ENCODE measurements at regions not wholly inside any gene's neighbourhood (a gene's known extent, or its start where the extent isn't known, plus 50 kb on each side); places are given as distances from the start of the nearest gene placed in this dataset.
"Not testable (repeated sequence)": the region's sequence is repeated elsewhere in the genome, so short reads cannot be mapped to it uniquely, and the experiment has no call there.

DNA sequence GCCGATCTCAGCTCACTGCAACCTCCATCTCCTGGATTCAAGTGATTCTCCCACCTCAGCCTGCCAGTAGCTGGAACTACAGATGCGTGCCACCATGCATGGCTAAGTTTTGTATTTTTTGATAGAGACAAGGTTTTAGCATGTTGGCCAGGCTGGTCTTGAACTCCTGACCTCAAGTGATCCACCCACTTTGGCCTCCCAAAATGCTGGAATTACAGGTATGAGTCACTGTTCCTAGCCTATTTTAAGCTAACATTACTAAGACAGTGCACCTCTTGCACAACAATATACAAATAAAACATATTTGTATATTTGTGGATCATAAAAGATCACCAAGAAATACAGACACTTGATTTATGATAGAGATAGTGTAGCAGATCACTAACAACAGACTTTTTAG, 139.1 kb downstream of the DUSP10 start:
- WGBS, 2 experiments (ENCODE audit: insufficient coverage in 2 of 2) = 100% methylated on average over 1 of the region's 2 CpGs
- no peaks in the 10 kb centered on the region for H3K9me3 ChIP-seq (ENCODE audit: control insufficient read depth, low read length)
- no peak overlapping the region for H3K27ac ChIP-seq (ENCODE audit: low read depth, low read length, severe bottlenecking)
- H3K36me3 ChIP-seq (ENCODE audit: control insufficient read depth, insufficient read depth, low read length) = no peaks in the 10 kb centered on the region
- no peaks in the 10 kb centered on the region for H3K4me1 ChIP-seq (ENCODE audit: control insufficient read depth, insufficient read depth, low read length, poor library complexity, severe bottlenecking)
- H3K4me3 ChIP-seq (ENCODE audit: extremely low read depth, insufficient read depth, low read length, poor library complexity, severe bottlenecking) = no peak overlapping the region

GRCh38 chr1:221604390-221604789, 137.5 kb downstream of the DUSP10 start:
- not testable (repeated sequence) for H3K4me1 ChIP-seq (ENCODE audit: control insufficient read depth, insufficient read depth, low read length, poor library complexity, severe bottlenecking); H3K9me3 ChIP-seq (ENCODE audit: control insufficient read depth, low read length); H3K27ac ChIP-seq (ENCODE audit: low read depth, low read length, severe bottlenecking); H3K36me3 ChIP-seq (ENCODE audit: control insufficient read depth, insufficient read depth, low read length); H3K4me3 ChIP-seq (ENCODE audit: extremely low read depth, insufficient read depth, low read length, poor library complexity, severe bottlenecking)

DNA sequence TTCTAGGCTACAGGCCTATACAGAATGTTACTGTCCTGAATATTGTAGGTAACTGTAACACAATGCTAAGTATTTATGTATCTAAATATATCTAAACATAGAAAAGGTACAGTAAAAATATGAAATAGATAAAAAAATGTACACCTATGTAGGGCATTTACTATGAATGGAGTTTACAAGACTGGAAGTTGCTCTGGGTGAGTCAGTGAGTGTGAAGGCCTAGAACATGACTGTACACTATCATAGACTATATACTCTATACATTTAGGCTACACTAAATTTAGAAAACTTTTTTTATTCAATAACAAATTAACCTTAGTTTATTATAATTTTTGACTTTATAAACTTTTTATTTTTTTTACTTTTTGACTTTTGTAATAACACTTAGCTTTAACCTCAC, 136.9 kb downstream of the DUSP10 start:
- Histone ChIP-seq H3K4me1 (ENCODE audit: control insufficient read depth, insufficient read depth, low read length, poor library complexity, severe bottlenecking) (no peaks in the 10 kb centered on the region), H3K36me3 (ENCODE audit: control insufficient read depth, insufficient read depth, low read length) (no peaks in the 10 kb centered on the region), H3K4me3 (ENCODE audit: extremely low read depth, insufficient read depth, low read length, poor library complexity, severe bottlenecking) (no peak overlapping the region), H3K9me3 (ENCODE audit: control insufficient read depth, low read length) (no peaks in the 10 kb centered on the region), H3K27ac (ENCODE audit: low read depth, low read length, severe bottlenecking) (no peak overlapping the region)

GRCh38 chr1:221605569-221605968, 136.3 kb downstream of the DUSP10 start:
- no peaks in the 10 kb centered on the region for H3K4me1 ChIP-seq (ENCODE audit: control insufficient read depth, insufficient read depth, low read length, poor library complexity, severe bottlenecking)
- H3K4me3 ChIP-seq (ENCODE audit: extremely low read depth, insufficient read depth, low read length, poor library complexity, severe bottlenecking) = no peak overlapping the region
- H3K27ac ChIP-seq (ENCODE audit: low read depth, low read length, severe bottlenecking) = no peak overlapping the region
- H3K36me3 ChIP-seq (ENCODE audit: control insufficient read depth, insufficient read depth, low read length) = no peaks in the 10 kb centered on the region
- H3K9me3 ChIP-seq (ENCODE audit: control insufficient read depth, low read length) = no peaks in the 10 kb centered on the region
- 100% methylated on average over 1 of the region's 1 CpG; no CpG with 5 or more reads in 1 of the 2 experiments for WGBS, 2 experiments (ENCODE audit: insufficient coverage in 2 of 2)

GRCh38 chr1:221606256-221606655, 135.6 kb downstream of the DUSP10 start:
- WGBS, 2 experiments (ENCODE audit: insufficient coverage in 2 of 2) = 100% methylated on average over 1 to 2 of the region's 4 CpGs
- H3K9me3 ChIP-seq (ENCODE audit: control insufficient read depth, low read length) = no peaks in the 10 kb centered on the region
- H3K27ac ChIP-seq (ENCODE audit: low read depth, low read length, severe bottlenecking) = no peak overlapping the region
- H3K36me3 ChIP-seq (ENCODE audit: control insufficient read depth, insufficient read depth, low read length) = no peaks in the 10 kb centered on the region
- H3K4me3 ChIP-seq (ENCODE audit: extremely low read depth, insufficient read depth, low read length, poor library complexity, severe bottlenecking) = no peak overlapping the region
- H3K4me1 ChIP-seq (ENCODE audit: control insufficient read depth, insufficient read depth, low read length, poor library complexity, severe bottlenecking) = no peaks in the 10 kb centered on the region

DNA sequence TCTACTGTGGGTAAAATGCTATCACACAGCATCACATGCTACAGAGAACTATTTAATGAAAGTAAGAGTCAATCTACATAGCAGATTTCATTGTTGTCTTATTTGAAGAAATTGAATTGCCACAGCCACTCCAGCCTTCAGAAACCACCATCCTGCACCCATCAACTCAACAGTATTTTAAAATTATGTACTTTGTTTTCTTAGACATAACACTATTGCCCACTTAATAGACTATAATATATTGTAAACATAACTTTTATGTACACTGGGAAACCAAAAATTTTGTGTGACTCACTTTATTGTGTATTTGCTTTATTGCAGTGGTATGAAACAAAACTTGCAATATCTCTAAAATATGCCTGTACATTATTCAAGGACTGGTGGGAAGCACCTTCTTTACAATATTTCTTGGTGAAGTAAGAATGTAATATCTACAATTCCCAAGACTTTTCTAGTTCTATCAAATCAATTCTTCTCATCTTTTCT, 133.0 kb downstream of the DUSP10 start:
- Histone ChIP-seq H3K27ac (ENCODE audit: low read depth, low read length, severe bottlenecking) (no peak overlapping the region), H3K4me1 (ENCODE audit: control insufficient read depth, insufficient read depth, low read length, poor library complexity, severe bottlenecking) (peaks cover 18% of the 10 kb centered on the region), H3K4me3 (ENCODE audit: extremely low read depth, insufficient read depth, low read length, poor library complexity, severe bottlenecking) (no peak overlapping the region), H3K9me3 (ENCODE audit: control insufficient read depth, low read length) (no peaks in the 10 kb centered on the region), H3K36me3 (ENCODE audit: control insufficient read depth, insufficient read depth, low read length) (no peaks in the 10 kb centered on the region)

DNA sequence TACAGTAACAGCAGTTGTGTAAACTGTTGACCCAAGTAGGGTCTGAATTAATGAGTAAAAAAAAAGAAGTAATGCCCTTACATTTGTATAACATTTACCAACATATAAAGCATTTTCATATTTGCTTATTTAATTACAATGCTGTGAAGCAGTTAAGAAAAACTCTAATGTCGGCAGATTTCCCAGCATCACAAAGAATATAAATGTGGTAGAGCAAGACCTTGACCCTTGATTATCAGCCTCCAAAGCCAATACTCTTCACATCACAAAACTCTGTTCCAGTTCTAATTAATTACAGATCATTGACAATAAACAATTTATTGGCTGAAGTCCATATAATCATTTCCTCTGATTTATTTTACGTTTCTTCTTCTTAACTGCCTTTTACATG, 130.2 kb downstream of the DUSP10 start:
- 83% methylated on average over 1 of the region's 2 CpGs; no CpG with 5 or more reads in 1 of the 2 experiments for WGBS, 2 experiments (ENCODE audit: insufficient coverage in 2 of 2)
- Histone ChIP-seq H3K27ac (ENCODE audit: low read depth, low read length, severe bottlenecking) (peak overlapping the region; percentile 20), H3K4me1 (ENCODE audit: control insufficient read depth, insufficient read depth, low read length, poor library complexity, severe bottlenecking) (peaks cover 18% of the 10 kb centered on the region)

DNA sequence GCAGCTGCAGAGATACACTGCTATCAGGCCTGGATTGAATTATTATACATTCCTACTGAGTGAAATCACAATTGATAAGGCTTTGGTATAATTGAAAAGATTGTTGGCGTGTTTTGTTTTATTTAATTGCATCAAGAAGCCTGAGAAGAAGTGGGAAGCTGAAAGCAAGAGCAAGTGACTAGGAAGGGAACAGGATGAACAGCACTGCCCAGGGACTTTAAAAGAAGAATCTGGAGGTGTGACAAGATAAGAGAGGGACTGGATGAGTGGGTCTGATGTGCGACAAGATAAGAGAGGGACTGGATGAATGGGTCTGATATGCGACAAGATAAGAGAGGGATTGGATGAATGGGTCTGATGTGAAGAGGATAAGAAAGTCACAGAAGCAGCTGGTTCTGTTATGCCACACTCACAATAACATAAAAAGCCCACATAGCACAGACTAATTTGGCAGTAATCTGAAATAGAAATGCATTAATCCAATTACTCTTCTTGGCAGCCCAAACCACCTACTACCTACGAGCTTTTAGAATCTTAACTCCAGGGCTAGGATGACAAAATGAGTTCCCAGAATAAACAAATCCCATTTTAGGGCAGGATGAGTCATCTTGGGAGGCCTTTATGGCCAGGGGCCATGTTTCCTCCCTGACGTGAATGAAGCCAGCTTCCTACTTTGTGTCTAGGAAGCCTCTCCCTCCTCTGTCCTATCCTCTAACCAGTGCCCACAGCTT, 129.7 kb downstream of the DUSP10 start:
- peaks cover 18% of the 10 kb centered on the region for H3K4me1 ChIP-seq (ENCODE audit: control insufficient read depth, insufficient read depth, low read length, poor library complexity, severe bottlenecking)
- H3K36me3 ChIP-seq (ENCODE audit: control insufficient read depth, insufficient read depth, low read length) = no peaks in the 10 kb centered on the region
- peak overlapping the region; percentile 20 for H3K27ac ChIP-seq (ENCODE audit: low read depth, low read length, severe bottlenecking)
- WGBS, 2 experiments (ENCODE audit: insufficient coverage in 2 of 2) = 48 to 53% methylated on average over 3 to 4 of the region's 5 CpGs
- H3K9me3 ChIP-seq (ENCODE audit: control insufficient read depth, low read length) = no peaks in the 10 kb centered on the region
- no peak overlapping the region for H3K4me3 ChIP-seq (ENCODE audit: extremely low read depth, insufficient read depth, low read length, poor library complexity, severe bottlenecking)

More for the DNA sequence above, 130.2 kb downstream of the DUSP10 start:
- H3K36me3 ChIP-seq (ENCODE audit: control insufficient read depth, insufficient read depth, low read length) = no peaks in the 10 kb centered on the region
- no peak overlapping the region for H3K4me3 ChIP-seq (ENCODE audit: extremely low read depth, insufficient read depth, low read length, poor library complexity, severe bottlenecking)
- H3K9me3 ChIP-seq (ENCODE audit: control insufficient read depth, low read length) = no peaks in the 10 kb centered on the region

DNA sequence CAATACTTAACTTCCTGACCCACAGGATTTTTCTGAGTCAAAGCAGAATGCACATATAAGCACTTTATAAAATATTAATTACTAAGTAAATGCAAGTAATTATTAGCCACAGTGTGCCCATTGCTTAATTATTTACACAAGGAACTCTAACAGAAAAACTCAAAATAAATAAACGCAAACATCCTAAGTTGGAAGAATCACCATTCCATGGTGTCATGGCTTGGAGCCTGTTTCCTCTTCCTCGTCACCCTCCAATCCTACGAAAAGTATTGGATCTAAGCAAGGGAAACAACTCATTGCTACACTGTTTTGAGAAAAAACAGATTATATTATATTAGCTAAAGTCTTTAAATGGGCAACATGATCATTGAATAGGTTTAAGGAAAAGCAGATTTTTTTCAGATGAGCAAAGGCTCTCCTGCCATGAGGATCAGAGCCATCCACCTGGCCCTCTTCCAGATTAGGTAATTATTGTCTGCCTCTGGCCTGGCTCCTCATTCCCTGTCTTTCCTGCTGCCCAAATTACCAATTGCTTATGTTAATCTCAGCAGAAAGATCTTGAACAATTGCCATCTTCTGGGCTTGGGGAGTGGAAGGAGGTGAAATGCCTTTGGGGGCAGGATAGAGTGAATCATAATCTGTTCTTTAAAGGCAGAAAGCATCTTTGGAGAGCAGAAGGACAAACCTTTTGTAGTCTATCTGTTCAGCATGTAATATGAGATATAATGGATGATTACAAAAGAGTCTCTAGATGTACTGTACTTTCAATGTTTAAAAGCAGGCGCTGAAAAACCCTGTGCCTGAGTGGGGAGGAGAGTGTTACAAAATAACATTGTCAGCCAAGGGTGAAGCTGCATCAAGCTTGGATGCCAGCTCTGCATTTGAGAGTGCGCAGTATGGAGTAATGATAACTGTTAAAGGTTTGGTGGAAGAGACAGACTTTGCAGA, 121.2 kb downstream of the DUSP10 start:
- Histone ChIP-seq H3K27ac (ENCODE audit: low read depth, low read length, severe bottlenecking) (no peak overlapping the region), H3K36me3 (ENCODE audit: control insufficient read depth, insufficient read depth, low read length) (no peaks in the 10 kb centered on the region), H3K9me3 (ENCODE audit: control insufficient read depth, low read length) (no peaks in the 10 kb centered on the region), H3K4me3 (ENCODE audit: extremely low read depth, insufficient read depth, low read length, poor library complexity, severe bottlenecking) (no peak overlapping the region), H3K4me1 (ENCODE audit: control insufficient read depth, insufficient read depth, low read length, poor library complexity, severe bottlenecking) (peaks cover 5% of the 10 kb centered on the region)
- WGBS, 2 experiments (ENCODE audit: insufficient coverage in 2 of 2) = 92 to 96% methylated on average over 3 of the region's 5 CpGs

DNA sequence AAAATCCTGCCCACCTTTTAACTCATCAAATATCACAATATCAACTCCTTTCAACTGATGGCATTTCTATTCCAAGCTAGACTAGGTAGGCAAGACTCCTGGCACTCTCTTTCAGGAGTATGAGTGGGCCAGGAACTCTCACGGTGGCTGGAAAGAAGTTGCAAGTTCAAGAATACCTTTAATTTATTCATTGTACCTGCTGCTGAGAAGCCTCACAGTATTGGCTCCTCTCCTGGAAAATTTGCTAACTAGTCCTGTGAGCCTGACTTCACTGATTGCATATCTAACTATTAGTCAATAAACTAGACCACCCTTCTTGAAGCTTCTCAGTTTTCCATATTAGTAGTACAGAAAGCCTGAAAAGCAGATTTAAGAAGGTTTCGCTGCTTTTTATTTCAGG, 120.2 kb downstream of the DUSP10 start:
- WGBS, 2 experiments (ENCODE audit: insufficient coverage in 2 of 2) = 83 to 94% methylated on average over 2 of the region's 2 CpGs
- no peak overlapping the region for H3K27ac ChIP-seq (ENCODE audit: low read depth, low read length, severe bottlenecking)
- H3K4me3 ChIP-seq (ENCODE audit: extremely low read depth, insufficient read depth, low read length, poor library complexity, severe bottlenecking) = no peak overlapping the region

DNA sequence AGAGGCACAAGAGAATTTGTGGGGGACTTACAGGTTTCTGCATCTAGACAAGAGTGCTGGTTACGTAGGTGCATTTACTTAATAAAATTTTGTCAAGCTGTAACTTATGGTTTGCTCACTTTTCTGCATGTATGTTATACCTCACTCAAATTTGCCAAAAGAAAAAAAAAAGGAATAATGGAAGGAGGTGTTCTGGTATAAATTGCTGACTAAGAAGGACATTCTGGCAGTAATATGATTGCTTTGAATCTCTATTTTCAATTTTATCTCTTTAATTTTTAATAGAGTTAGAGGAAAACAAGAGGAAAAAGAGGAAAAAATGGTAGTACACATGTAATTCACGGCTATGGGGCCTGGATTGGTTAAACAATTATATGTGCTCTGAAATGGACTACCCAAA, 119.5 kb downstream of the DUSP10 start:
- no CpG with 5 or more reads among the region's 2 CpGs for WGBS, 2 experiments (ENCODE audit: insufficient coverage in 2 of 2)

More for the DNA sequence above, 120.2 kb downstream of the DUSP10 start:
- Histone ChIP-seq H3K9me3 (ENCODE audit: control insufficient read depth, low read length) (no peaks in the 10 kb centered on the region), H3K36me3 (ENCODE audit: control insufficient read depth, insufficient read depth, low read length) (no peaks in the 10 kb centered on the region), H3K4me1 (ENCODE audit: control insufficient read depth, insufficient read depth, low read length, poor library complexity, severe bottlenecking) (peaks cover 5% of the 10 kb centered on the region)

More for the DNA sequence above, 119.5 kb downstream of the DUSP10 start:
- Histone ChIP-seq H3K4me3 (ENCODE audit: extremely low read depth, insufficient read depth, low read length, poor library complexity, severe bottlenecking) (no peak overlapping the region), H3K36me3 (ENCODE audit: control insufficient read depth, insufficient read depth, low read length) (no peaks in the 10 kb centered on the region), H3K4me1 (ENCODE audit: control insufficient read depth, insufficient read depth, low read length, poor library complexity, severe bottlenecking) (peaks cover 5% of the 10 kb centered on the region), H3K27ac (ENCODE audit: low read depth, low read length, severe bottlenecking) (no peak overlapping the region), H3K9me3 (ENCODE audit: control insufficient read depth, low read length) (no peaks in the 10 kb centered on the region)

Measured in mesodermal cell (in vitro differentiated cells).